Thoracic aorta (tissue), 2 donors: ENCODE measurements at regions not wholly inside any gene's neighbourhood (a gene's known extent, or its start where the extent isn't known, plus 50 kb on each side); places are given as distances from the start of the nearest gene placed in this dataset.

ENCODE experiments used
- ATAC-seq: fragments of 150-250 bp; one replicate; pipeline ENCODE4 v1.8.0; 2017; ENCODE audit warnings: low read depth; ENCODE audit not compliant: insufficient number of reproducible peaks, low FRiP score
- DNase-seq: peaks from one replicate; pipeline ENCODE4 v3.0.0-alpha.2; 2020; ENCODE audit warnings: low spot score
- H3K27ac ChIP-seq, 2 donors: fragments of 200-600 bp; sonication (generic); 1 replicate in 1 of 2; 2 replicates in 1 of 2; pipeline ENCODE4 v1.5.1; 2016; ENCODE audit warnings: mild to moderate bottlenecking in 2 of 2, moderate library complexity in 2 of 2
- H3K27me3 ChIP-seq: fragments of 200-600 bp; sonication (generic); replicated peaks from 2 replicates; pipeline ENCODE4 v1.6.0; 2016; ENCODE audit warnings: mild to moderate bottlenecking; ENCODE audit not compliant: insufficient read depth
- H3K36me3 ChIP-seq: fragments of 200-600 bp; sonication (generic); one replicate; pipeline ENCODE4 v1.5.1; 2016
- H3K4me1 ChIP-seq, 2 donors: fragments of 200-600 bp; sonication (generic); 1 replicate in 1 of 2; 2 replicates in 1 of 2; pipeline versions ENCODE4 v1.5.1 to v1.6.0; 2016; ENCODE audit warnings: low read depth in 2 of 2, mild to moderate bottlenecking in 1 of 2; ENCODE audit not compliant: control insufficient read depth in 1 of 2
- H3K4me3 ChIP-seq: fragments of 200-600 bp; sonication (generic); 2 replicates; pipeline ENCODE4 v1.5.1; 2016; ENCODE audit warnings: mild to moderate bottlenecking
- H3K9me3 ChIP-seq: fragments of 200-600 bp; sonication (generic); 2 replicates; pipeline ENCODE4 v1.5.1; 2016
- TF ChIP-seq, protein P1 (sequence below): fragments of 200-600 bp; sonication (generic); IDR thresholded peaks from one replicate; pipeline ENCODE4 v1.5.1; 2019; ENCODE audit warnings: antibody characterized with exemption

- Histone ChIP-seq H3K27me3 (no peaks in the 10 kb centered on the region), H3K4me3 (no peak overlapping the region), H3K9me3 (no peaks in the 10 kb centered on the region), H3K27ac (no peak overlapping the region), H3K4me1 (no peaks in the 10 kb centered on the region), H3K36me3 (no peaks in the 10 kb centered on the region)
- DNase-seq (no peak), ATAC-seq (no peak)
- TF ChIP-seq, protein P1, sequence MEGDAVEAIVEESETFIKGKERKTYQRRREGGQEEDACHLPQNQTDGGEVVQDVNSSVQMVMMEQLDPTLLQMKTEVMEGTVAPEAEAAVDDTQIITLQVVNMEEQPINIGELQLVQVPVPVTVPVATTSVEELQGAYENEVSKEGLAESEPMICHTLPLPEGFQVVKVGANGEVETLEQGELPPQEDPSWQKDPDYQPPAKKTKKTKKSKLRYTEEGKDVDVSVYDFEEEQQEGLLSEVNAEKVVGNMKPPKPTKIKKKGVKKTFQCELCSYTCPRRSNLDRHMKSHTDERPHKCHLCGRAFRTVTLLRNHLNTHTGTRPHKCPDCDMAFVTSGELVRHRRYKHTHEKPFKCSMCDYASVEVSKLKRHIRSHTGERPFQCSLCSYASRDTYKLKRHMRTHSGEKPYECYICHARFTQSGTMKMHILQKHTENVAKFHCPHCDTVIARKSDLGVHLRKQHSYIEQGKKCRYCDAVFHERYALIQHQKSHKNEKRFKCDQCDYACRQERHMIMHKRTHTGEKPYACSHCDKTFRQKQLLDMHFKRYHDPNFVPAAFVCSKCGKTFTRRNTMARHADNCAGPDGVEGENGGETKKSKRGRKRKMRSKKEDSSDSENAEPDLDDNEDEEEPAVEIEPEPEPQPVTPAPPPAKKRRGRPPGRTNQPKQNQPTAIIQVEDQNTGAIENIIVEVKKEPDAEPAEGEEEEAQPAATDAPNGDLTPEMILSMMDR: no peak
Measured at GRCh38 chr12:30417697-30418231, 277.9 kb downstream of the IPO8 start.

DNA sequence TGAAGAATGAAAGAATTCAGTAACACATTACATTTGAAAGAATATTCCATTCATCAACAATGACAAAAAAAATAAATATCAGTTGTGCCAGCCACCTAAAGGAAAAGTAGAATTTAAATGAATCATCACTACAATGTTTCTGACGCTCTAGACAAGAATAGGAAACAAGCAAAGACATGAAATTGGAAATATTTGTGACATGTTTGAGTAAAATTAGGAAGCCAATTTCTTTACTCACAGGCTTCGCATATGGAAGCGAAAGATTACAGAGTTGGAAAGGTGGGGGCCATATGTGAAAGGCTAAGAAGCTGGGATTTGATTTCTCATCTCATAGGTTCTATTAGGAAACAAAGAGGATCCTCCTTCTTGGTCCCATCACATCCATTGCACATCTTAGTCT, 279.0 kb downstream of the IPO8 start:
- H3K9me3 ChIP-seq: no peaks in the 10 kb centered on the region
- H3K4me3 ChIP-seq: no peak overlapping the region
- H3K4me1 ChIP-seq: no peaks in the 10 kb centered on the region
- TF ChIP-seq, protein P1: no peak
- no peak overlapping the region for H3K27ac ChIP-seq
- DNase-seq: no peak
- no peak for ATAC-seq
- no peaks in the 10 kb centered on the region for H3K27me3 ChIP-seq
- H3K36me3 ChIP-seq: no peaks in the 10 kb centered on the region

DNA sequence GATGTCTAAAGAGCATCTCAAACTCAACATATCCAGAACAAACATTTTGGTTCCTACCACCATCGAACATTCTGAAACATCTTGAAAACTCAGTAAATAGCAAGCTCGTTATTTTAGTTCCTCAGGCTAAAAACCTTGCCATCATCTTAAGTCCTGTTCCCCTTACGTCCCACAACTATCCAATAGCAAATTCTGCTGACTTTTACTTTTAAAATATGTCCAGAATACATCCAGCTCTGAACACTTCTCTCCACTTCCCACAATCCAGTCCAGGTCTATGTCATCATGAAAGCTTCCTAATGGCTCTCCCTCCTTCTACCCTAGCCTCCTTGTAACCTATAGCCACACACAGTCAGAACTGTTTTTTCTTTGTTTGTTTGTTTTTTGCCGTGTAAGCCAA, 279.9 kb downstream of the IPO8 start:
- H3K36me3 ChIP-seq: no peaks in the 10 kb centered on the region
- no peak overlapping the region for H3K27ac ChIP-seq
- no peaks in the 10 kb centered on the region for H3K27me3 ChIP-seq
- no peak overlapping the region for H3K4me3 ChIP-seq
- DNase-seq (no peak), ATAC-seq (no peak)
- TF ChIP-seq, protein P1: no peak
- no peaks in the 10 kb centered on the region for H3K4me1 ChIP-seq
- no peaks in the 10 kb centered on the region for H3K9me3 ChIP-seq

DNA sequence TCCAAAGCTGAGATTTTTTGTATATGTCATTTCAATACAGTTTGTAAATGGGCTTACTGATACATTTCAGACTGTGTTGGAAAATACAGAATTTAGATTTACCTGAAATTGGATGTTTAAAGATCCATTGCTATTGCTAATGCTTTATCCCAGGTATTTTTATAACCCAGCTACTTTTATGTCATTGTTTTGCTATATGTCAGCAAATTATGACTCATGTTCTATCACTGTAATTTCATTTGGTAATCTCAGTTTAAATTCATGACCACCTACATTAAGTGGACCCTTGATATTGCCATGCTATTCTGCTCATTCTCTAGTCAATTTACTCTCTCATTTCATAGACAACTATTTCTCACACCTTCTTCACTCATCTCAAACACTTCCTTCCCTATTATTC, 281.2 kb downstream of the IPO8 start:
- Histone ChIP-seq H3K4me3 (no peak overlapping the region), H3K9me3 (no peaks in the 10 kb centered on the region), H3K36me3 (no peaks in the 10 kb centered on the region), H3K27me3 (no peaks in the 10 kb centered on the region), H3K4me1 (no peaks in the 10 kb centered on the region), H3K27ac (no peak overlapping the region)
- no peak for DNase-seq
- no peak for ATAC-seq
- TF ChIP-seq, protein P1: no peak

DNA sequence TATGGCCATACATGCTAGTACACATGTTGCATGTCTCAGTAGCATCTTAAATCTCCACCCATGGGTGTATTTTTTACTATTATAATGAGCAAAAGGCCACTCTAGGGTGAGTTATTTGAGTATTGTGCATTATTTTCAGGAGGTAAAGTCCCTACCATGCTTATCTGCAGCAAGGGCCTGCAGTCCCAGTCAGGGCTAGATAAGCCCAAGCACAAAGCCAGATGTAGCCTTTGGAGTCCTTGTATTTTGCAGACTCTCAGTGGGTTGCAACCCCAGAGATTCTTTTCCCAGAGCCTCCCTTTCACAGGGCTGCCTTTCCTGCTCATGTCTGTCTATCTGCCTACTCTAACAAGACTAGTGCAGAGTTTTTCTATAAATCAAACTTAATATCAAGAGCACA, 295.3 kb downstream of the IPO8 start:
- Histone ChIP-seq H3K36me3 (no peaks in the 10 kb centered on the region), H3K27me3 (no peaks in the 10 kb centered on the region), H3K4me3 (no peak overlapping the region), H3K27ac (no peak overlapping the region), H3K9me3 (no peaks in the 10 kb centered on the region), H3K4me1 (no peaks in the 10 kb centered on the region)
- DNase-seq: no peak
- ATAC-seq: no peak
- TF ChIP-seq, protein P1: no peak
